CD4-positive, alpha-beta T cell (primary cell): ENCODE measurements at regions not wholly inside any gene's neighbourhood (a gene's known extent, or its start where the extent isn't known, plus 50 kb on each side); places are given as distances from the start of the nearest gene placed in this dataset.

Experiments
- ATAC-seq: fragments of 200-7000 bp; cut with Tn5 transposase; one replicate; pipeline ENCODE4 v1.10.0; 2022; ENCODE audit warnings: mild to moderate bottlenecking; ENCODE audit not compliant: poor library complexity
- CTCF ChIA-PET: fragments of 350-600 bp; sonication (Branson Sonifier 250); formaldehyde crosslinking; loops from one replicate; lab custom pipeline; 2021; ENCODE audit warnings: antibody characterized with exemption, inconsistent platforms; lab: Charles Lee
- POLR2A ChIA-PET: fragments of 350-600 bp; sonication (Branson Sonifier 250); formaldehyde crosslinking; loops from one replicate; lab custom pipeline; 2021; ENCODE audit warnings: antibody characterized with exemption, inconsistent platforms; lab: Charles Lee
- DNase-seq, 14 experiments: peaks; one replicate each; pipeline ENCODE4 v3.0.0-alpha.2; 2013 to 2020; ENCODE audit warnings: mixed read lengths in 2 of 14
- H3K27ac ChIP-seq, 2 donors: one replicate each; pipeline versions ENCODE4 v1.5.1 to v1.7.0; 2013; ENCODE audit warnings: low read length in 2 of 2, low read depth in 1 of 2, mild to moderate bottlenecking in 1 of 2
- H3K27me3 ChIP-seq, 2 experiments: 1 replicate in 1 of 2; 2 replicates in 1 of 2; pipeline versions ENCODE4 v1.6.1 to v1.7.0; 2013; ENCODE audit warnings: low read length in 2 of 2, control low read depth in 1 of 2, mild to moderate bottlenecking in 1 of 2, moderate library complexity in 1 of 2; ENCODE audit not compliant: insufficient read depth in 2 of 2, control insufficient read depth in 1 of 2
- H3K36me3 ChIP-seq: one replicate; pipeline ENCODE4 v1.6.1; 2013; ENCODE audit warnings: low read length, control low read depth; ENCODE audit not compliant: insufficient read depth
- H3K4me1 ChIP-seq: one replicate; pipeline ENCODE4 v1.6.1; 2013; ENCODE audit warnings: low read length, control low read depth; ENCODE audit not compliant: insufficient read depth
- H3K4me3 ChIP-seq: one replicate; pipeline ENCODE4 v1.5.1; 2013; ENCODE audit warnings: mild to moderate bottlenecking, low read length, moderate library complexity
- H3K9me3 ChIP-seq, 2 experiments: 1 replicate in 1 of 2; 2 replicates in 1 of 2; pipeline versions ENCODE4 v1.6.1 to v1.7.0; 2013; ENCODE audit warnings: low read length in 2 of 2, mild to moderate bottlenecking in 2 of 2, control low read depth in 1 of 2, moderate library complexity in 1 of 2; ENCODE audit not compliant: control insufficient read depth in 1 of 2, insufficient read depth in 1 of 2
- H3K27ac Mint-ChIP-seq: one replicate; pipeline ENCODE4 v1.8.0; 2020; ENCODE audit warnings: mixed read lengths
- H3K27me3 Mint-ChIP-seq: one replicate; pipeline ENCODE4 v1.8.0; 2021; ENCODE audit warnings: mixed read lengths
- H3K36me3 Mint-ChIP-seq: one replicate; pipeline ENCODE4 v1.8.0; 2021; ENCODE audit warnings: low read depth, mixed read lengths
- H3K4me1 Mint-ChIP-seq: one replicate; pipeline ENCODE4 v1.8.0; 2021; ENCODE audit warnings: low read depth, mixed read lengths
- H3K4me3 Mint-ChIP-seq: one replicate; pipeline ENCODE4 v1.8.0; 2020; ENCODE audit warnings: mild to moderate bottlenecking, mixed read lengths
- H3K9me3 Mint-ChIP-seq: one replicate; pipeline ENCODE4 v1.8.0; 2020; ENCODE audit warnings: mixed read lengths
- intact Hi-C, 2 experiments: fragments of 100-400 bp; cut with DNase I in 1 of 2; cut with micrococcal nuclease in 1 of 2; formaldehyde crosslinking; loops; one replicate each; pipeline versions ENCODE4 v1.15.1 to v1.9.0; 2023 to 2025; cut with DNase I, micrococcal nuclease
- TF ChIP-seq, protein P1 (sequence below): fragments of 200-600 bp; IDR thresholded peaks from one replicate; pipeline ENCODE4 v1.8.0; 2022; ENCODE audit warnings: antibody characterized with exemption, mild to moderate bottlenecking

DNA sequence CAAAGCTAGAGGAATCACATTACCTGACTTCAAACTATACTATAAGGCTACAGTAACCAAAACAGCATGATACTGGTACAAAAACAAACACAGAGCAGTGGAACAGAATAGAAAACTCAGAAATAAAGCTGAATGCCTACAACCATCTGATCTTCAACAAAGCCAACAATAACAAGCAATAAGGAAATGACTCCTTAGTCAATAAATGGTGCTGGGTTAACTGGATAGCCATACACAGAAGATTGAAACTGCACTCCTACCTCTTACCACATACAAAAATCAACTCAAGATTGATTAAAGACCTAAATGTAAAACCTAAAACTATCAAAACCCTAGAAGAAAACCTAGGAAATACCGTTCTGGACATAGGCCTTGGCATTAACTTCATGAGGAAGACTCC is 182.6 kb upstream of the CNOT2 start:
- H3K9me3 ChIP-seq: no peaks in the 10 kb centered on the region
- Mint-ChIP-seq H3K27me3 (no peaks in the 10 kb centered on the region), H3K9me3 (no peaks in the 10 kb centered on the region), H3K4me1 (no peaks in the 10 kb centered on the region), H3K36me3 (no peaks in the 10 kb centered on the region), H3K27ac (no peak overlapping the region), H3K4me3 (no peak overlapping the region)
- ChIA-PET POLR2A (no interaction called here), CTCF (no interaction called here)
- ATAC-seq: no peak
- no peak for DNase-seq
- no peak overlapping the region for H3K27ac ChIP-seq
- intact Hi-C loops: no loop called here
- TF ChIP-seq, protein P1, sequence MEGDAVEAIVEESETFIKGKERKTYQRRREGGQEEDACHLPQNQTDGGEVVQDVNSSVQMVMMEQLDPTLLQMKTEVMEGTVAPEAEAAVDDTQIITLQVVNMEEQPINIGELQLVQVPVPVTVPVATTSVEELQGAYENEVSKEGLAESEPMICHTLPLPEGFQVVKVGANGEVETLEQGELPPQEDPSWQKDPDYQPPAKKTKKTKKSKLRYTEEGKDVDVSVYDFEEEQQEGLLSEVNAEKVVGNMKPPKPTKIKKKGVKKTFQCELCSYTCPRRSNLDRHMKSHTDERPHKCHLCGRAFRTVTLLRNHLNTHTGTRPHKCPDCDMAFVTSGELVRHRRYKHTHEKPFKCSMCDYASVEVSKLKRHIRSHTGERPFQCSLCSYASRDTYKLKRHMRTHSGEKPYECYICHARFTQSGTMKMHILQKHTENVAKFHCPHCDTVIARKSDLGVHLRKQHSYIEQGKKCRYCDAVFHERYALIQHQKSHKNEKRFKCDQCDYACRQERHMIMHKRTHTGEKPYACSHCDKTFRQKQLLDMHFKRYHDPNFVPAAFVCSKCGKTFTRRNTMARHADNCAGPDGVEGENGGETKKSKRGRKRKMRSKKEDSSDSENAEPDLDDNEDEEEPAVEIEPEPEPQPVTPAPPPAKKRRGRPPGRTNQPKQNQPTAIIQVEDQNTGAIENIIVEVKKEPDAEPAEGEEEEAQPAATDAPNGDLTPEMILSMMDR: no peak
- H3K4me3 ChIP-seq: no peak overlapping the region
- no peaks in the 10 kb centered on the region for H3K4me1 ChIP-seq
- no peaks in the 10 kb centered on the region for H3K27me3 ChIP-seq
- H3K36me3 ChIP-seq: no peaks in the 10 kb centered on the region

GRCh38 chr12:70068743-70069142 is 174.5 kb upstream of the CNOT2 start:
- Mint-ChIP-seq H3K36me3 (no peaks in the 10 kb centered on the region), H3K9me3 (no peaks in the 10 kb centered on the region), H3K27me3 (no peaks in the 10 kb centered on the region), H3K4me3 (no peak overlapping the region), H3K27ac (no peak overlapping the region), H3K4me1 (no peaks in the 10 kb centered on the region)
- Histone ChIP-seq H3K4me1 (no peaks in the 10 kb centered on the region), H3K36me3 (no peaks in the 10 kb centered on the region), H3K27me3 (peaks cover 0 to 2% of the 10 kb centered on the region in 2 experiments), H3K4me3 (no peak overlapping the region), H3K27ac (no peak overlapping the region), H3K9me3 (no peaks in the 10 kb centered on the region)
- intact Hi-C loops: no loop called here
- POLR2A ChIA-PET: no interaction called here
- TF ChIP-seq, protein P1: no peak
- CTCF ChIA-PET: interaction anchor here (0.7 kb wide), 1 partner anchor 722 kb away, joined by 3 read pairs; no protein-coding TSS in a partner anchor
- no peak for ATAC-seq
- DNase-seq: no peak

DNA sequence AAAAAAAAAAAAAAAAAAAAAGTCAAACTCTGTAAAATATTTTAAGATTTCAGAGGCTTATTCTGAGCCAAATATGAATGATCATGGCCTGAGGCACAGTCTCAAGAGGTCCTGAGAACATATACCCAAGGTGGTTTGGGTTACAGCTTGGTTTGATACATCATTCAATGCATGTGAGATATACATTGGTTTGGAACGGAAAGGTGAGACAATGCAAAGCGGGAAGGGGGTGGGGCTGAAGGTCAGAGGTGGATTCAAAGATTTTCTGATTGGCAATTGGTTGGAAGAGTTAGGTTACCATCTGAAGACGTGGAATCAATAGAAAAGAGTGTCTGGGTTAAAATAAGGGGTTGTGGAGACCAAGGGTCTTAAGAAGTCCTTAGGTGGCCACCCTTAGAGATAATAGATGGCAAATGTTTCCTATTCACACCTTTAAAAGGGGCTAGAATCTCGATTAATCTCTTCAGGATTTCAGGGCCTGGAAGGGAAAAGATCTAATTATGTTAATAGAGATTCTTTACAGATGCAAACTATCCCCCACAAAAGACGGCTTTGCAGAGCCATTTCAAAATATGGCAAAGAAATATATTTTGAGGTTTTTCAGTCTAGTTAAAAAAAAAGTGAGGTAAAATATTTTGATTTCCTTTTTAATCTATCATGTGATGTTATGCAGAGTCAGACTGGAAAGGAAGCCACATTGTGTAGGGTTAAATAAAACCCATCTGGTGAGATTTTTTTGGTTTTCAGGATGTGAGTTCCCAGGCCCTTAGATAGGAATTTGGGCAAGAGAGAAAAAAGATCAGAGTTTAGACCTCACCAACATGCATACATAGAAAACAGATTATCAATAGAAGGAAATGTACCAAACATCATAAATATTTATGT is 173.8 kb upstream of the CNOT2 start:
- Mint-ChIP-seq H3K27ac (no peak overlapping the region), H3K9me3 (no peaks in the 10 kb centered on the region), H3K27me3 (no peaks in the 10 kb centered on the region), H3K4me3 (no peak overlapping the region), H3K4me1 (no peaks in the 10 kb centered on the region), H3K36me3 (no peaks in the 10 kb centered on the region)
- Histone ChIP-seq H3K4me3 (no peak overlapping the region), H3K9me3 (no peaks in the 10 kb centered on the region), H3K36me3 (no peaks in the 10 kb centered on the region), H3K27me3 (peaks cover 0 to 2% of the 10 kb centered on the region in 2 experiments), H3K27ac (no peak overlapping the region), H3K4me1 (no peaks in the 10 kb centered on the region)
- CTCF ChIA-PET: interaction anchor here (0.7 kb wide), 1 partner anchor 723 kb away, joined by 3 read pairs; no protein-coding TSS in a partner anchor
- intact Hi-C loops: no loop called here
- no peak for ATAC-seq
- DNase-seq: no peak
- TF ChIP-seq, protein P1: no peak
- POLR2A ChIA-PET: no interaction called here
